A549 (cell line): ENCODE measurements at regions not wholly inside any gene's neighbourhood (a gene's known extent, or its start where the extent isn't known, plus 50 kb on each side); places are given as distances from the start of the nearest gene placed in this dataset.

Experiments
- ATAC-seq, 2 experiments: fragments of 200-7000 bp in 1 of 2; fragments of >200 bp in 1 of 2; cut with Nextera tagmentation in 1 of 2; cut with Tn5 transposase in 1 of 2; 3 replicates each; pipeline versions ENCODE4 v1.8.0 to v1.9.1; 2018 to 2020; ENCODE audit warnings: mild to moderate bottlenecking in 1 of 2, moderate library complexity in 1 of 2
- CTCF ChIA-PET: fragments of 300-600 bp; sonication (Branson Sonifier 250); formaldehyde crosslinking; extraction: SDS; loops from one replicate; lab custom pipeline; 2021; ENCODE audit warnings: antibody characterized with exemption, inconsistent platforms; lab: Yijun Ruan, JAX
- POLR2A ChIA-PET: fragments of 350-600 bp; formaldehyde crosslinking; extraction: SDS; loops from one replicate; lab custom pipeline; 2021; ENCODE audit warnings: antibody characterized with exemption, inconsistent platforms; lab: Yijun Ruan, JAX
- DNase-seq, 2 experiments: peaks; one replicate each; pipeline versions ENCODE4 v3.0.0 to v3.0.0-alpha.2; 2011 to 2016; ENCODE audit warnings: low read depth in 1 of 2, low spot score in 1 of 2
- FAIRE-seq: peaks from 2 replicates; lab custom pipeline; 2011; peaks lifted over from hg19 to GRCh38; lab: Jason Lieb, UNC
- H3K27ac ChIP-seq, 2 experiments: fragments of >200 bp; sonication (Bioruptor Twin); formaldehyde crosslinking; 3 replicates each; pipeline ENCODE4 v1.5.1; 2016 to 2017
- H3K4me1 ChIP-seq: fragments of >200 bp; sonication (Bioruptor Twin); formaldehyde crosslinking; 3 replicates; pipeline ENCODE4 v1.6.1; 2016
- H3K4me2 ChIP-seq: fragments of >200 bp; sonication (Bioruptor Twin); formaldehyde crosslinking; 3 replicates; pipeline ENCODE4 v1.6.1; 2016
- H3K4me3 ChIP-seq: fragments of >200 bp; sonication (Bioruptor Twin); formaldehyde crosslinking; 3 replicates; pipeline ENCODE4 v1.5.1; 2016
- H3K9me3 ChIP-seq: fragments of >200 bp; sonication (Bioruptor Twin); formaldehyde crosslinking; 3 replicates; pipeline ENCODE4 v1.6.1; 2016
- ATOH8 ChIP-seq: fragments of 250-450 bp; sonication (Bioruptor Pico); IDR thresholded peaks from 2 replicates; pipeline ENCODE4 v1.5.0; 2020; ENCODE audit warnings: low read depth, mild to moderate bottlenecking, moderate library complexity
- BHLHE40 ChIP-seq: IDR thresholded peaks from 2 replicates; pipeline ENCODE4 v1.6.1; 2012; ENCODE audit warnings: low read depth, low read length, inconsistent platforms
- CBX2 ChIP-seq: fragments of 200-600 bp; sonication (generic); IDR thresholded peaks from 2 replicates; pipeline ENCODE4 v1.6.1; 2016; ENCODE audit warnings: low read depth, mild to moderate bottlenecking, borderline replicate concordance
- CEBPB ChIP-seq, 2 experiments: fragments of >200 bp in 1 of 2; sonication (Bioruptor Twin) in 1 of 2; formaldehyde crosslinking in 1 of 2; IDR thresholded peaks; 2 replicates each; pipeline ENCODE4 v1.6.1; 2012 to 2016
- CHD2 ChIP-seq: fragments of 150-350 bp; IDR thresholded peaks from 2 replicates; pipeline ENCODE4 v1.6.1; 2014; ENCODE audit warnings: low read length; ENCODE audit not compliant: partially characterized antibody
- CHD4 ChIP-seq: fragments of 200-600 bp; sonication (generic); IDR thresholded peaks from 2 replicates; pipeline ENCODE4 v1.6.1; 2016; ENCODE audit warnings: antibody characterized with exemption, mild to moderate bottlenecking, borderline replicate concordance
- ESRRA ChIP-seq: fragments of 150-350 bp; IDR thresholded peaks from 2 replicates; pipeline ENCODE4 v1.6.1; 2014; ENCODE audit warnings: mild to moderate bottlenecking, low read length, borderline replicate concordance
- FOSL2 ChIP-seq, 2 experiments: fragments of 450-650 bp in 1 of 2; fragments of >200 bp in 1 of 2; sonication (Bioruptor Twin) in 1 of 2; formaldehyde crosslinking; IDR thresholded peaks; 2 replicates each; pipeline versions ENCODE4 v1.5.0 to v1.6.1; 2016 to 2020; ENCODE audit warnings: mild to moderate bottlenecking in 1 of 2, moderate library complexity in 1 of 2
- FOXS1 ChIP-seq: fragments of 250-450 bp; sonication (Bioruptor Pico); IDR thresholded peaks from 2 replicates; pipeline ENCODE4 v1.5.0; 2020; ENCODE audit warnings: mild to moderate bottlenecking, moderate library complexity
- GATA3 ChIP-seq: IDR thresholded peaks from 2 replicates; pipeline ENCODE4 v1.6.1; 2012; ENCODE audit warnings: borderline replicate concordance
- HOXB13 ChIP-seq: fragments of 250-450 bp; sonication (Bioruptor Pico); IDR thresholded peaks from 2 replicates; pipeline ENCODE4 v1.5.0; 2020; ENCODE audit warnings: low read depth, mild to moderate bottlenecking, moderate library complexity
- HOXB5 ChIP-seq: fragments of 250-450 bp; sonication (Bioruptor Pico); IDR thresholded peaks from 2 replicates; pipeline ENCODE4 v1.5.0; 2020; ENCODE audit warnings: mild to moderate bottlenecking, moderate library complexity
- JUN ChIP-seq, 2 experiments: fragments of >200 bp; sonication (Bioruptor Twin); formaldehyde crosslinking; IDR thresholded peaks; 2 replicates in 1 of 2; 3 replicates in 1 of 2; pipeline ENCODE4 v1.6.1; 2016 to 2017
- JUNB ChIP-seq: fragments of >200 bp; sonication (Bioruptor Twin); formaldehyde crosslinking; IDR thresholded peaks from 2 replicates; pipeline ENCODE4 v1.6.1; 2016
- KDM1A ChIP-seq: fragments of 200-600 bp; sonication (generic); IDR thresholded peaks from 2 replicates; pipeline ENCODE4 v1.6.1; 2016; ENCODE audit warnings: low read depth, mild to moderate bottlenecking
- KDM5A ChIP-seq: fragments of 200-600 bp; sonication (generic); IDR thresholded peaks from 2 replicates; pipeline ENCODE4 v1.6.1; 2016; ENCODE audit warnings: antibody characterized with exemption, mild to moderate bottlenecking
- MAZ ChIP-seq: fragments of 150-350 bp; IDR thresholded peaks from 2 replicates; pipeline ENCODE4 v1.6.1; 2014; ENCODE audit warnings: antibody characterized with exemption, low read depth, low read length, borderline replicate concordance
- MYC ChIP-seq: IDR thresholded peaks from 2 replicates; pipeline ENCODE4 v1.6.1; 2012; ENCODE audit warnings: mild to moderate bottlenecking, inconsistent platforms, low read length, improper control_type of control experiment, borderline replicate concordance
- NFE2L2 ChIP-seq: fragments of 150-350 bp; conservative IDR thresholded peaks from 2 replicates; pipeline ENCODE4 v1.6.1; 2014; ENCODE audit warnings: low read length
- PBX3 ChIP-seq: IDR thresholded peaks from 2 replicates; pipeline ENCODE4 v1.6.1; 2012
- POLR2AphosphoS2 ChIP-seq: conservative IDR thresholded peaks from 2 replicates; pipeline ENCODE4 v1.6.1; 2012; ENCODE audit warnings: low read length, improper control_type of control experiment, inconsistent platforms
- RAD21 ChIP-seq, 2 experiments: fragments of >200 bp in 1 of 2; sonication (Bioruptor Twin) in 1 of 2; formaldehyde crosslinking in 1 of 2; IDR thresholded peaks in 1 of 2; conservative IDR thresholded peaks in 1 of 2; 2 replicates in 1 of 2; 3 replicates in 1 of 2; pipeline ENCODE4 v1.6.1; 2012 to 2018; ENCODE audit warnings: inconsistent platforms in 1 of 2
- RFX5 ChIP-seq: fragments of 450-650 bp; IDR thresholded peaks from 2 replicates; pipeline ENCODE4 v1.7.1; 2014; ENCODE audit warnings: antibody characterized with exemption, mild to moderate bottlenecking, moderate library complexity
- RNF2 ChIP-seq: fragments of 200-600 bp; sonication (generic); IDR thresholded peaks from 2 replicates; pipeline ENCODE4 v1.6.1; 2016; ENCODE audit warnings: low read depth, mild to moderate bottlenecking, antibody characterized with exemption, moderate library complexity, borderline replicate concordance
- SREBF2 ChIP-seq: fragments of 450-650 bp; IDR thresholded peaks from 2 replicates; pipeline ENCODE4 v1.6.1; 2014; ENCODE audit warnings: mild to moderate bottlenecking, moderate library complexity
- TFCP2L1 ChIP-seq: fragments of 250-450 bp; sonication (Bioruptor Pico); IDR thresholded peaks from 2 replicates; pipeline ENCODE4 v1.5.0; 2021; ENCODE audit warnings: mild to moderate bottlenecking
- TP53 ChIP-seq: fragments of 250-450 bp; sonication (Bioruptor Pico); IDR thresholded peaks from 2 replicates; pipeline ENCODE4 v1.5.0; 2021; ENCODE audit warnings: mild to moderate bottlenecking, moderate library complexity
- USF2 ChIP-seq: fragments of 450-650 bp; IDR thresholded peaks from 2 replicates; pipeline ENCODE4 v1.6.1; 2014; ENCODE audit warnings: antibody characterized with exemption
- WGBS: methylation state at CpG from one replicate; pipeline ENCODE4 v1.1.6; 2017; ENCODE audit errors: missing lambda C conversion rate; 5-methylcytosine and 5-hydroxymethylcytosine counted together
- TF ChIP-seq, protein P1 (sequence below): fragments of >200 bp; sonication (Bioruptor Twin); formaldehyde crosslinking; IDR thresholded peaks from 3 replicates; pipeline ENCODE4 v1.6.1; 2016
- TF ChIP-seq, protein P2 (sequence below): fragments of >200 bp; sonication (Bioruptor Twin); formaldehyde crosslinking; IDR thresholded peaks from 3 replicates; pipeline ENCODE4 v1.5.1; 2016

GRCh38 chr5:17796142-17796541 is 161.9 kb downstream of the TAF11L14 start:
- TF ChIP-seq KDM5A (no peak), CHD2 (no peak), ATOH8 (no peak)

DNA sequence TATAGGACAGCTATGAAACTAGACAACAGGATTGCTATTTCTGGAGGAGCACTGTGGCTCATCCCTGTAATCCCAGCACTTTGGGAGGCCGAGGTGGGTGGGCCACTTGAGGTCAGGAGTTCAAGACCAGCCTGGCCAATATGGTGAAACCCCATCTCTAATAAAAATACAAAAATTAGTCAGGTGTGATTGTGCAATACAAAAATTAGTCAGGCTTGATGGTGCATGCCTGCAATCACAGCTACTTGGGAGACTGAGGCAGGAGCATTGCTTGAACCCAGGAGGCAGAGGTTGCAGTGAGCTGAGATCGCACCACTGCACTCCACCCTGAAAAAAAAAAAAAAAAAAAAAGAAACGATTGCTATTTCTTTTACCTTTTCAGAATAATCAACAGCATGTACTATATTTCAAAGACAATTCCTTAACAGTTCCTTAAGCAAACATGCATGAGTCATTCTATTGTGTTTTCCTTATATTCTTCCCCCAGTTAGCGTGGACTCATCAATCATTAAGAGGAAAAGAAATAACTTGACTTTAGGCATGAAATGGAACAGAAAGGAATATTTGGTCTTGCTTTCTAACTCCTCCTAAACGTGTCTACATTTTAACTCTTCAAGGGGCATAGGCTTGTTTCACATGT is 162.6 kb downstream of the TAF11L14 start:
- ATAC-seq (peak in 1 of 2 experiments; percentile 76; a peak in 4 of 6 replicates), DNase-seq (peak; percentile 10 to 62), FAIRE-seq (peak; percentile 81)
- H3K4me3 ChIP-seq: no peak overlapping the region
- POLR2A ChIA-PET: no interaction called here
- H3K9me3 ChIP-seq: no peaks in the 10 kb centered on the region
- CTCF ChIA-PET: interaction anchor here (0.6 to 1.0 kb wide), 3 partner anchors 10 to 457 kb away, joined by 3 to 4 read pairs (median 4); no protein-coding TSS in a partner anchor
- peak overlapping the region; percentile 19 to 69; a peak in 3 of 6 replicates for H3K27ac ChIP-seq
- H3K4me1 ChIP-seq: peaks cover 23% of the 10 kb centered on the region
- peak overlapping the region; percentile 58 for H3K4me2 ChIP-seq
- 8% methylated on average over 5 of the region's 5 CpGs for WGBS
- no peak for TF ChIP-seq RNF2
- no peak for TF ChIP-seq USF2
- TF ChIP-seq JUNB: peak; percentile 73
- no peak for TF ChIP-seq RFX5
- no peak for TF ChIP-seq PBX3
- TF ChIP-seq MAZ: no peak
- no peak for TF ChIP-seq BHLHE40
- TF ChIP-seq MYC: 0 out of 2 replicates have a peak, but pooled peaks have one; percentile 12
- TF ChIP-seq RAD21 (conservative IDR thresholded peaks at IDR 0.05 in 1 of 2, IDR thresholded peaks at IDR 0.05 in 1 of 2): no peak; a peak in 1 of 5 replicates
- TF ChIP-seq CEBPB (IDR thresholded peaks at IDR 0.05): peak; percentile 73 to 83
- TF ChIP-seq HOXB13 (CRISPR knock-in tag): no peak
- no peak for TF ChIP-seq SREBF2
- TF ChIP-seq FOSL2 (IDR thresholded peaks at IDR 0.05): no peak; the same call in 1 of the 2 replicates
- peak; percentile 83 for TF ChIP-seq FOSL2 (CRISPR knock-in tag; IDR thresholded peaks at IDR 0.05)
- no peak for TF ChIP-seq FOXS1 (CRISPR knock-in tag)
- TF ChIP-seq TP53 (CRISPR knock-in tag): no peak
- TF ChIP-seq, protein P1, sequence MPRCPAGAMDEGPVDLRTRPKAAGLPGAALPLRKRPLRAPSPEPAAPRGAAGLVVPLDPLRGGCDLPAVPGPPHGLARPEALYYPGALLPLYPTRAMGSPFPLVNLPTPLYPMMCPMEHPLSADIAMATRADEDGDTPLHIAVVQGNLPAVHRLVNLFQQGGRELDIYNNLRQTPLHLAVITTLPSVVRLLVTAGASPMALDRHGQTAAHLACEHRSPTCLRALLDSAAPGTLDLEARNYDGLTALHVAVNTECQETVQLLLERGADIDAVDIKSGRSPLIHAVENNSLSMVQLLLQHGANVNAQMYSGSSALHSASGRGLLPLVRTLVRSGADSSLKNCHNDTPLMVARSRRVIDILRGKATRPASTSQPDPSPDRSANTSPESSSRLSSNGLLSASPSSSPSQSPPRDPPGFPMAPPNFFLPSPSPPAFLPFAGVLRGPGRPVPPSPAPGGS: no peak
- no peak for TF ChIP-seq KDM1A
- TF ChIP-seq, protein P2, sequence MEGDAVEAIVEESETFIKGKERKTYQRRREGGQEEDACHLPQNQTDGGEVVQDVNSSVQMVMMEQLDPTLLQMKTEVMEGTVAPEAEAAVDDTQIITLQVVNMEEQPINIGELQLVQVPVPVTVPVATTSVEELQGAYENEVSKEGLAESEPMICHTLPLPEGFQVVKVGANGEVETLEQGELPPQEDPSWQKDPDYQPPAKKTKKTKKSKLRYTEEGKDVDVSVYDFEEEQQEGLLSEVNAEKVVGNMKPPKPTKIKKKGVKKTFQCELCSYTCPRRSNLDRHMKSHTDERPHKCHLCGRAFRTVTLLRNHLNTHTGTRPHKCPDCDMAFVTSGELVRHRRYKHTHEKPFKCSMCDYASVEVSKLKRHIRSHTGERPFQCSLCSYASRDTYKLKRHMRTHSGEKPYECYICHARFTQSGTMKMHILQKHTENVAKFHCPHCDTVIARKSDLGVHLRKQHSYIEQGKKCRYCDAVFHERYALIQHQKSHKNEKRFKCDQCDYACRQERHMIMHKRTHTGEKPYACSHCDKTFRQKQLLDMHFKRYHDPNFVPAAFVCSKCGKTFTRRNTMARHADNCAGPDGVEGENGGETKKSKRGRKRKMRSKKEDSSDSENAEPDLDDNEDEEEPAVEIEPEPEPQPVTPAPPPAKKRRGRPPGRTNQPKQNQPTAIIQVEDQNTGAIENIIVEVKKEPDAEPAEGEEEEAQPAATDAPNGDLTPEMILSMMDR: no peak
- TF ChIP-seq ESRRA: no peak
- peak; percentile 50; the same call in 1 of the 2 replicates for TF ChIP-seq GATA3
- no peak for TF ChIP-seq CHD2
- TF ChIP-seq ATOH8: no peak
- no peak for TF ChIP-seq CHD4
- TF ChIP-seq NFE2L2: no peak
- no peak for TF ChIP-seq TFCP2L1 (CRISPR knock-in tag)
- no peak for TF ChIP-seq POLR2AphosphoS2
- peak; percentile 42; the same call in 1 of the 2 replicates for TF ChIP-seq HOXB5 (CRISPR knock-in tag)
- no peak for TF ChIP-seq CBX2
- TF ChIP-seq JUN (IDR thresholded peaks at IDR 0.05): no peak

More at GRCh38 chr5:17796142-17796541, 161.9 kb downstream of the TAF11L14 start:
- ATAC-seq: no peak
- no peak for DNase-seq
- POLR2A ChIA-PET: no interaction called here
- H3K4me1 ChIP-seq: peaks cover 19% of the 10 kb centered on the region
- H3K27ac ChIP-seq: peak overlapping the region; percentile 14 to 69; a peak in 4 of 6 replicates
- no peak for FAIRE-seq
- no peak overlapping the region; the same call in 2 of the 3 replicates for H3K4me2 ChIP-seq
- WGBS: 83% methylated on average over 5 of the region's 5 CpGs
- CTCF ChIA-PET: interaction anchor here (1.0 kb wide), 1 partner anchor 9 kb away, joined by 4 read pairs; no protein-coding TSS in a partner anchor
- no peaks in the 10 kb centered on the region for H3K9me3 ChIP-seq
- no peak overlapping the region for H3K4me3 ChIP-seq
